Ovary (tissue), 7 donors: ENCODE measurements at regions not wholly inside any gene's neighbourhood (a gene's known extent, or its start where the extent isn't known, plus 50 kb on each side); places are given as distances from the start of the nearest gene placed in this dataset.

Experiments
- DNase-seq, 5 donors: peaks; one replicate each; pipeline ENCODE4 v3.0.0-alpha.2; 2019 to 2020
- H3K27ac ChIP-seq, 2 donors: fragments of 200-600 bp; one replicate each; pipeline versions ENCODE4 v1.5.1 to v1.8.0; 2019 to 2022
- H3K27me3 ChIP-seq: fragments of 200-600 bp; one replicate; pipeline ENCODE4 v1.8.0; 2022
- H3K36me3 ChIP-seq: fragments of 200-600 bp; sonication (generic); one replicate; pipeline ENCODE4 v1.5.1; 2019
- H3K4me1 ChIP-seq: one replicate; pipeline ENCODE4 v1.8.1; 2013; ENCODE audit warnings: mild to moderate bottlenecking, moderate library complexity; ENCODE audit not compliant: insufficient read depth
- H3K4me3 ChIP-seq: fragments of 200-600 bp; sonication (generic); one replicate; pipeline ENCODE4 v1.5.1; 2017
- H3K9me3 ChIP-seq, 2 donors: fragments of 200-600 bp in 1 of 2; sonication (generic) in 1 of 2; one replicate each; pipeline versions ENCODE4 v1.5.1 to v1.8.1; 2013 to 2019; ENCODE audit warnings: mild to moderate bottlenecking in 1 of 2, moderate library complexity in 1 of 2
- EP300 ChIP-seq: sonication (generic); formaldehyde crosslinking; IDR thresholded peaks from one replicate; pipeline ENCODE4 v1.6.1; 2017; ENCODE audit warnings: antibody characterized with exemption
- POLR2A ChIP-seq: fragments of 450-650 bp; IDR thresholded peaks from one replicate; pipeline ENCODE4 v1.6.1; 2017; ENCODE audit warnings: antibody characterized with exemption, mild to moderate bottlenecking, moderate library complexity
- WGBS, 3 donors: extraction: QIAGEN DNeasy Blood & Tissue Kit in 1 of 3; methylation state at CpG; one replicate each; pipeline versions ENCODE4 v1.1.5 to v1.1.7; 2013 to 2017; 5-methylcytosine and 5-hydroxymethylcytosine counted together
- intact Hi-C, 4 donors: fragments of 100-400 bp; cut with DNase I; formaldehyde crosslinking; loops; one replicate each; pipeline versions ENCODE4 v1.11.0 to v1.15.1; 2022 to 2023
- TF ChIP-seq, protein P1 (sequence below), 3 donors: fragments of 450-650 bp in 2 of 3; fragments of 200-600 bp in 1 of 3; IDR thresholded peaks; one replicate each; pipeline versions ENCODE4 v1.5.1 to v1.8.0; 2016 to 2022; ENCODE audit warnings: antibody characterized with exemption in 3 of 3, mild to moderate bottlenecking in 1 of 3
- donor health status: DM: no; HTN: no; CAD: no; lungs with moderate emphysema.
- donor health status: DM: no; HTN: no; CAD: no.
- donor health status: Bipolar disorder and iron deficiency.
- donor health status: DM: no; HTN: no; CAD: no.
- donor health status: DM: yes; HTN: yes; CAD: no.

DNA sequence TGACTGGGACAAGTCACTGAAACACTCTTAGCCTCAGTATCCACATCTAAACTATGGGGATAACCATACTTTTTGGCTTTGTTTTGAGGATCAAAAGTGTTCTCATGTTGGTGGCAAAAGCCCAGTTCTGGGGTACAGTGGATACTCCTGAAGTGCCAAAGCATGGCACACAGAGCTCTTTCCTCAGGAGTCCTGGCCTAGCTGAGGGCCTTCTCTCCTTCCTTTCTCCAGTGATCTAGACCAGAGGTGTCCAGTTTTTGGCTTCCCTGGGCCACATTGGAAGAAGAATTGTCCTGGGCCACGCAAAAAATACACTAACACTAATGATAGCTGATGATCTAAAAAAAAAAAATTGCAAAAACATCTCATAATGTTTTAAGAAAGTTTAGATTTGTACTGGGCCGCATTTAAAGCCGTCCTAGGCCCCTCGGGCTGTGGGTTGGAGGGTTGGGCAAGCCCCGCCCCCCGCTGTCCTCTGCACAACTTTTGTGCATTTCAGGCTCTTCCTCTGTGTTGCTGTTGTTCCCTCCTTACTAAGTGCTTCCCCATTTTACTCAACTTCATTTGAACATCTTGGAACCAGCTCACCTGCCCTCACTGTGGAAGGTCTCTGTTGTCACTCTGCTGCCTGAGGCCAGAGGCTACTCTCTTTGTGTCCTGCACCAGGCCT lies 337.0 kb downstream of the CYRIA start:
- no peaks in the 10 kb centered on the region for H3K36me3 ChIP-seq
- H3K4me3 ChIP-seq, result no peak overlapping the region
- no peak for DNase-seq
- peaks cover 3% of the 10 kb centered on the region for H3K4me1 ChIP-seq
- H3K9me3 ChIP-seq, result no peaks in the 10 kb centered on the region
- intact Hi-C loops, result no loop called here
- TF ChIP-seq, protein P1, sequence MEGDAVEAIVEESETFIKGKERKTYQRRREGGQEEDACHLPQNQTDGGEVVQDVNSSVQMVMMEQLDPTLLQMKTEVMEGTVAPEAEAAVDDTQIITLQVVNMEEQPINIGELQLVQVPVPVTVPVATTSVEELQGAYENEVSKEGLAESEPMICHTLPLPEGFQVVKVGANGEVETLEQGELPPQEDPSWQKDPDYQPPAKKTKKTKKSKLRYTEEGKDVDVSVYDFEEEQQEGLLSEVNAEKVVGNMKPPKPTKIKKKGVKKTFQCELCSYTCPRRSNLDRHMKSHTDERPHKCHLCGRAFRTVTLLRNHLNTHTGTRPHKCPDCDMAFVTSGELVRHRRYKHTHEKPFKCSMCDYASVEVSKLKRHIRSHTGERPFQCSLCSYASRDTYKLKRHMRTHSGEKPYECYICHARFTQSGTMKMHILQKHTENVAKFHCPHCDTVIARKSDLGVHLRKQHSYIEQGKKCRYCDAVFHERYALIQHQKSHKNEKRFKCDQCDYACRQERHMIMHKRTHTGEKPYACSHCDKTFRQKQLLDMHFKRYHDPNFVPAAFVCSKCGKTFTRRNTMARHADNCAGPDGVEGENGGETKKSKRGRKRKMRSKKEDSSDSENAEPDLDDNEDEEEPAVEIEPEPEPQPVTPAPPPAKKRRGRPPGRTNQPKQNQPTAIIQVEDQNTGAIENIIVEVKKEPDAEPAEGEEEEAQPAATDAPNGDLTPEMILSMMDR (IDR thresholded peaks at IDR 0.05), result no peak
- TF ChIP-seq POLR2A, result no peak
- no peak for TF ChIP-seq EP300
- no peaks in the 10 kb centered on the region for H3K27me3 ChIP-seq
- H3K27ac ChIP-seq, result no peak overlapping the region
- 92 to 96% (median 94%) methylated on average over 6 of the region's 6 CpGs for WGBS, 3 donors

DNA sequence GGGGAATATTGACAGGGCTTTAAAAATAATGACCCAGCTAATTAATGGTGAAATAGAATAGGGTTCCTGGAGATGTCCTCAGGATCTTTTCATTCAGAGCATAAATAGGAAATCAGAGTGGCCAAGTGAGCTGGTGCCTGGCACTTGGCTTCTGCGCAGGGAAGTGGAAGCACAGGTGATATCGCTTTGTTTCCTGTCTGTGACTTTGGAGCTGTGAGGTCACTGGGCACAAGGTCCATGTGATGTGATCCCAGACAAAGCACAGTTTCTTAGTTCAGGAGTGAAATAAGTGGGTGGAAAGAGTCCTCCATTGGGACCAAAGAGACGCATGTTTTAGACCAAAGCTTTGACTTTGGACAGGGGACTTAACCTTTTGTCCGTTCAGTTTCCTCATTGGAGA lies 338.3 kb downstream of the CYRIA start:
- DNase-seq, result no peak
- intact Hi-C loops, result no loop called here
- Histone ChIP-seq H3K4me1 (no peaks in the 10 kb centered on the region), H3K9me3 (no peaks in the 10 kb centered on the region), H3K4me3 (no peak overlapping the region), H3K27me3 (no peaks in the 10 kb centered on the region), H3K27ac (no peak overlapping the region), H3K36me3 (no peaks in the 10 kb centered on the region)
- WGBS, 3 donors, result 87 to 94% (median 91%) methylated on average over 4 of the region's 4 CpGs
- TF ChIP-seq, protein P1 (IDR thresholded peaks at IDR 0.05), result no peak
- no peak for TF ChIP-seq EP300

GRCh38 chr2:16326711-16327300 lies 338.8 kb downstream of the CYRIA start:
- no peaks in the 10 kb centered on the region for H3K4me1 ChIP-seq
- no peaks in the 10 kb centered on the region for H3K36me3 ChIP-seq
- H3K9me3 ChIP-seq, result no peaks in the 10 kb centered on the region
- intact Hi-C loops, result no loop called here
- no peak overlapping the region for H3K4me3 ChIP-seq
- TF ChIP-seq, protein P1 (IDR thresholded peaks at IDR 0.05), result no peak
- TF ChIP-seq EP300 (no peak), POLR2A (no peak)
- DNase-seq, result no peak
- H3K27ac ChIP-seq, result no peak overlapping the region
- WGBS, 3 donors, result 79 to 85% (median 82%) methylated on average over 2 of the region's 2 CpGs
- H3K27me3 ChIP-seq, result no peaks in the 10 kb centered on the region

DNA sequence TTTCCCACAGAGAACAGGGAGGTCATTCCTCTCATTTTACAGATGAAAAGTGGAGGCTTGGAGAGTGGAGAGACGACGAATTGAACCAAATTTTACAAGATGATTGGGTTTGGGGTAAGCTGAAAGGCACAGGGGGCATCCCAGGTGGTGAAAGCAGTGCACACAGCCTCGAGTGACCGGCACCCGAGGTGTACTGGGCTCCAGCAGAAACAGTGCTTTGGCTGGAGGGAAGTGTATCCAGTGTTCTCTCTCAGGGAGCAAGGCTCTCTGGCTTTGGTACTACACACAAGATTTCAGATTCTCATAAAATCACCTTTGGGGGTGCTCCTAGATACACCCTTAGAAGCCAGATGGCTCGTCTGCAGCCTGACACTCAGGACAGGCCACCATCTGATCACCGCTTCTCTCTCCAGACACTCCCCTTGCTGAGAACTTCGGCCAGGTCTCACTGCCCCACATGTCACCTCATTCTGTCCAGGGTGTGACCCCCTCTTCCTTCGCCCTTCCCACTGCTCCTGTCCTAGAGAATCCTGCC lies 339.6 kb downstream of the CYRIA start:
- no peak for TF ChIP-seq EP300
- TF ChIP-seq, protein P1 (IDR thresholded peaks at IDR 0.05), result no peak
- no peak for TF ChIP-seq POLR2A
- Histone ChIP-seq H3K27ac (no peak overlapping the region), H3K36me3 (no peaks in the 10 kb centered on the region), H3K27me3 (no peaks in the 10 kb centered on the region), H3K4me1 (no peaks in the 10 kb centered on the region), H3K9me3 (no peaks in the 10 kb centered on the region), H3K4me3 (no peak overlapping the region)
- 91 to 94% (median 92%) methylated on average over 9 of the region's 9 CpGs for WGBS, 3 donors
- intact Hi-C loops, result no loop called here
- DNase-seq, result no peak
